Activated CD4-positive, CD25-positive, alpha-beta regulatory T cell treated with anti-CD3 and anti-CD28 coated beads, Interleukin-2, amount 50 U/mL, for 24 hours (primary cell): ENCODE measurements at regions not wholly inside any gene's neighbourhood (a gene's known extent, or its start where the extent isn't known, plus 50 kb on each side); places are given as distances from the start of the nearest gene placed in this dataset.
"Not testable (repeated sequence)": the region's sequence is repeated elsewhere in the genome, so short reads cannot be mapped to it uniquely, and the experiment has no call there.

ENCODE experiments used
- ATAC-seq, 2 donors: fragments of 150-1000 bp; cut with Tn5 transposase; one replicate each; pipeline ENCODE4 v1.10.0; 2021; ENCODE audit warnings: mild to moderate bottlenecking in 1 of 2, moderate library complexity in 1 of 2

- not testable (repeated sequence) for ATAC-seq
Measured at GRCh38 chr4:189848672-189849071, 92.0 kb upstream of the FRG1 start.

- ATAC-seq, result no peak
Measured at GRCh38 chr4:189850239-189850856, 90.3 kb upstream of the FRG1 start.

DNA sequence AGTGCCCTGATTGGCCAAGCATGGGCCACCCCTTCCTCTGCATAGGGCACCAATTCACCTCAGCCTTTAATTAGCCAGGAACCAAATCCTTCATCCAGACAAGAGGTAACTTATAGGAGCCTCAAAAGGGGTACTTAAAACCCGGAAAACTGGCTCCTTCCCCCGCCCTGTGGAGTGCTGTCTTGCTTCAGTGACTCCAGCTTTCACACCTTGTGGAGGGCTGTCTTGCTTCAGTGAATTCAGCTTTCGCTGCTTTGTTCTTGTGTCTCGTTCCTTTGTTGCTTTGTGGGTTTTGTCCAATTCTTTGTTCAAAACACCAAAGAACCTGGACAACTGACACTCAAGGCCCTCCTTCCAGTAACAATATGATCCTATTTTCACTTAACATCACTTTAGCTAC, 82.2 kb upstream of the FRG1 start:
- ATAC-seq, result no peak

DNA sequence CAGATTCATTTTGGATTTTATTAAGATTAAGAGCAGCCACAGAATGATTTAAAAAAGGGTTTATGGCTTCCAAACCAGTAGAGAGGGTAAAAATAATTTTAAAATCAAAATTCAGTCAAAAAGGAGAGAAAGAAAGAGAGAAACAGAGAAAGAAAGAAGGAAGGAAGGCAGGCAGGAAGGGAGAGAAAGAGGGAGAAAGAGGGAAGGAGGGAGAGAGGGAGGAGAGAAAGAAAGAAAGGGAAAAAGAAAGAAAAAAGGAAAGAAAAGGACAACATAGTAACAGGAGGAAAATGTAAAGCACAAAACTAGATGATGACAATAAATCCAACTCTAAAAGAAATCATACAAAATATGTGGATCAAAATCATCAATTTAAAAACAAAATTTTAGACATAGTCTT, 79.6 kb upstream of the FRG1 start:
- ATAC-seq, result no peak

- no peak for ATAC-seq
Measured at GRCh38 chr4:189869236-189869635, 71.4 kb upstream of the FRG1 start.

DNA sequence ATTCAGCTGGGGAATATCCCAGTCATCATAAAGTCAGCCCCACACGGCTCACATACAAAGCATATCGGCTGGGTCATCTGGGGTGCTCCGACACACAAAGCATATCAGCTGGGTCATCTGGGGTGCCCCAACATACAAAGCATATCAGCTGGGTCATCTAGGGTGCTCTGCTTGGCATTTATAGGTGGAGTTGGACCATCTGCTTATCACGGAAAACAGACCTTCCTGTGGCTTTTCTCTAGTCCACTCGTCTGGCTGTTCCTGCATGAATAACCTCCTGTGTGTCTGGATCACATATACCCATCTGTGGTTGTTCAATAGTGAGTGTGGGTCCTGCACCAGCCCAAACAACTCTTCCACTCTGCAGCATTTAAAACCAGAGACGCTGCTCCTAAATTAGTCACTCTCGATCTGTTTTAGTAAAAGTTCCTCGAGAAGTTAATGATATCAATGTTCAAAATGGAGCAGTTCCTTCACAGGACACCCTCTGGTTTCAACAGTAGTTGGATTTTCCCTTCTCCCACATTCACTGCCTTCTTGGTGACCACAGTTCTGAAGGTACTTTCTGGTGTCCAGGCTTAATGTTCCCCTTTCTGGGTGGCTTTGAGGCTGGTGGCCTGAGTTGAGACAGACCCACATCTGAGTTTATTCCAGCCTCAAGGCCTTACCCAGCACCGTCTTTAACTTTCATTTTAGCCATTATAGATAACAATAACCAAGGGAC, 70.0 kb upstream of the FRG1 start:
- ATAC-seq, result no peak

DNA sequence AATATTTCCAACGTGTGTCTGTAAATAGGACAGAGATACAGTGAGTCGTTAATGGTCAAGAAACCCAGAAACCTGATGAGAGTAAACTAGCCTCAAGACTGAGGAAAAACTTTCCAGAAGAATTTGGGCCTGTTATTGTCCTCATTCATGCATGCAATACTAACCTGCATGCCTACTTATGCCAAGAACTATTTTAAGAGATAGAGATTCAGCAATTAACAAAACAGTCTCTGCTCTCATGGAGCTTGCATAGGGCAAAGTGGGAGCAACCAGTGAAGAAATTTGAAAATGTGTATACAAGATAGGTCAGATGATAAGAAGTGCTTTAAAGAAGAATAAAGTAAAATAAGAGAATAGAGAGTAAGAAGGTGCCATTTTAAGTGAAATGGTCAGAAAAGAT, 66.1 kb upstream of the FRG1 start:
- ATAC-seq, result no peak

- ATAC-seq, result not testable (repeated sequence)
Measured at GRCh38 chr4:189881190-189881589, 59.5 kb upstream of the FRG1 start.

DNA sequence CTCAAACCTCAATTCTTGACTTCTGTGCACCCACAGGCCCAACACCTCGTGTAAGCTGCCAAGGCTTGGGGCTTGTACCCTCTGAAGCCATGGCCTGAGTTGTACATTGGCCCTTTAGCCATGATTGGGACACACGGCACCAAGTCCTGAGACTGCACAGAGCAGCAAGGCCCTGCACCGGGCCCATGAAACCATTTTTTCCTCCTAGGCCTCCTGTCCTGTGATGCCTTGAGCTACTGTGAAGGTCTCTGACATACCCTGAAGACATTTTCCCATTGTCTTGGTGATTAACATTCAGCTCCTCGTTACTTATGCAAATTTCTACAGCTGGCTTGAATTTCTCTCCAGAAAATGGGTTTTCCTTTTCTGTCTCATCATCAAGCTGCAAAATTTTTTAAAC, 52.3 kb upstream of the FRG1 start:
- not testable (repeated sequence) for ATAC-seq
